DND-41 (cell line): ENCODE measurements at regions not wholly inside any gene's neighbourhood (a gene's known extent, or its start where the extent isn't known, plus 50 kb on each side); places are given as distances from the start of the nearest gene placed in this dataset.

ENCODE experiments used
- CTCF ChIP-seq: IDR thresholded peaks from 2 replicates; pipeline ENCODE4 v1.5.1; 2012; ENCODE audit warnings: borderline replicate concordance, low read length, moderate library complexity, mild to moderate bottlenecking; ENCODE audit not compliant: poor library complexity, severe bottlenecking; ENCODE audit errors: extremely low read depth
- EZH2 ChIP-seq: IDR thresholded peaks from 3 replicates; pipeline ENCODE4 v1.6.1; 2012; ENCODE audit warnings: borderline replicate concordance, low read depth, mild to moderate bottlenecking, moderate library complexity, low read length, inconsistent platforms; ENCODE audit not compliant: severe bottlenecking

GRCh38 chr5:4990017-4990416, 150.1 kb upstream of the ADAMTS16 start:
- TF ChIP-seq CTCF (no peak), EZH2 (no peak)
